GM19238 (cell line): ENCODE measurements at regions not wholly inside any gene's neighbourhood (a gene's known extent, or its start where the extent isn't known, plus 50 kb on each side); places are given as distances from the start of the nearest gene placed in this dataset.

Source experiments
- DNase-seq: peaks from one replicate; pipeline ENCODE4 v3.0.0; 2011; ENCODE audit warnings: low spot score; ENCODE audit not compliant: insufficient read length

- no peak for DNase-seq
These were observed 1174.5 kb downstream of the SORCS1 start for GRCh38 chr10:105989995-105990394.

- DNase-seq = no peak
These were observed 1175.7 kb downstream of the SORCS1 start for GRCh38 chr10:105988848-105989247.

GRCh38 chr10:105986912-105987635, 1177.4 kb downstream of the SORCS1 start:
- DNase-seq = no peak

GRCh38 chr10:105986486-105986885, 1178.0 kb downstream of the SORCS1 start:
- DNase-seq = no peak

- no peak for DNase-seq
These were observed 1181.8 kb downstream of the SORCS1 start for GRCh38 chr10:105982735-105983134.

- no peak for DNase-seq
These were observed 1182.8 kb downstream of the SORCS1 start for GRCh38 chr10:105981679-105982078.

- DNase-seq = no peak
These were observed 1189.6 kb downstream of the SORCS1 start for GRCh38 chr10:105974803-105975456.

GRCh38 chr10:105973902-105974301, 1190.6 kb downstream of the SORCS1 start:
- DNase-seq = no peak

- no peak for DNase-seq
These were observed 1191.1 kb downstream of the SORCS1 start for GRCh38 chr10:105973360-105973759.

GRCh38 chr10:105971460-105971859, 1193.0 kb downstream of the SORCS1 start:
- no peak for DNase-seq

- DNase-seq = no peak
These were observed 1194.6 kb downstream of the SORCS1 start for GRCh38 chr10:105969884-105970377.

GRCh38 chr10:105968666-105969065, 1195.8 kb downstream of the SORCS1 start:
- no peak for DNase-seq

- DNase-seq = no peak
These were observed 1197.2 kb downstream of the SORCS1 start for GRCh38 chr10:105967256-105967655.

- DNase-seq = no peak
These were observed 1199.4 kb downstream of the SORCS1 start for GRCh38 chr10:105965141-105965540.

GRCh38 chr10:105964009-105964408, 1200.5 kb downstream of the SORCS1 start:
- DNase-seq = no peak

GRCh38 chr10:105963334-105963884, 1201.1 kb downstream of the SORCS1 start:
- no peak for DNase-seq

- DNase-seq = no peak
These were observed 1208.0 kb downstream of the SORCS1 start for GRCh38 chr10:105956550-105956949.

- DNase-seq = no peak
These were observed 1210.6 kb downstream of the SORCS1 start for GRCh38 chr10:105953861-105954260.

- DNase-seq = no peak
These were observed 1211.5 kb downstream of the SORCS1 start for GRCh38 chr10:105953056-105953455.

- DNase-seq = no peak
These were observed 1212.4 kb downstream of the SORCS1 start for GRCh38 chr10:105952153-105952552.

- DNase-seq = peak; percentile 13
These were observed 1214.1 kb downstream of the SORCS1 start for GRCh38 chr10:105950410-105950809.

- no peak for DNase-seq
These were observed 1214.8 kb downstream of the SORCS1 start for GRCh38 chr10:105949721-105950120.
